ENCODE measurements at regions not wholly inside any gene's neighbourhood (a gene's known extent, or its start where the extent isn't known, plus 50 kb on each side); places are given as distances from the start of the nearest gene placed in this dataset.

DNA sequence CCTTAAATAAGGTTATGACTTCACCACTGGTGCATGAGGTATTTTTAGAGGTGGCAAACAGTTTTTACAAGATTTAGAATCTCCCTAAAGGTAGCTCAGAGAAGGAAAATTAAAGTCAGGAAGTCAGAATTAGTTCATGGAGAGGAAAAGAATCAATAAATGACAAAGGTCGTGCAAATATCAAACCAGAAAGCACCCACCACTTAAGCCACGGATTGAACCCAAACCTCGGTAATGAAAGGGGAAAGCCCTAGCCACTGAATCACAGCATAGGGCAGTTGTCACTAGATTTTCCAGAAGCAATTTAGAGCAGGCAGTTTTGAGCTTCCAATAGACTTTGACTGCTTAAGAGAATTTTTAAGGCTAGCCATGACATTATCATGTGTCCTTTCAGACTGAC lies 1590.4 kb downstream of the SLITRK1 start:
- H3K27ac ChIP-seq: no peak overlapping the region
- TF ChIP-seq, protein P1, sequence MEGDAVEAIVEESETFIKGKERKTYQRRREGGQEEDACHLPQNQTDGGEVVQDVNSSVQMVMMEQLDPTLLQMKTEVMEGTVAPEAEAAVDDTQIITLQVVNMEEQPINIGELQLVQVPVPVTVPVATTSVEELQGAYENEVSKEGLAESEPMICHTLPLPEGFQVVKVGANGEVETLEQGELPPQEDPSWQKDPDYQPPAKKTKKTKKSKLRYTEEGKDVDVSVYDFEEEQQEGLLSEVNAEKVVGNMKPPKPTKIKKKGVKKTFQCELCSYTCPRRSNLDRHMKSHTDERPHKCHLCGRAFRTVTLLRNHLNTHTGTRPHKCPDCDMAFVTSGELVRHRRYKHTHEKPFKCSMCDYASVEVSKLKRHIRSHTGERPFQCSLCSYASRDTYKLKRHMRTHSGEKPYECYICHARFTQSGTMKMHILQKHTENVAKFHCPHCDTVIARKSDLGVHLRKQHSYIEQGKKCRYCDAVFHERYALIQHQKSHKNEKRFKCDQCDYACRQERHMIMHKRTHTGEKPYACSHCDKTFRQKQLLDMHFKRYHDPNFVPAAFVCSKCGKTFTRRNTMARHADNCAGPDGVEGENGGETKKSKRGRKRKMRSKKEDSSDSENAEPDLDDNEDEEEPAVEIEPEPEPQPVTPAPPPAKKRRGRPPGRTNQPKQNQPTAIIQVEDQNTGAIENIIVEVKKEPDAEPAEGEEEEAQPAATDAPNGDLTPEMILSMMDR (conservative IDR thresholded peaks at IDR 0.05): no peak
- no peak for TF ChIP-seq ZFX (IDR thresholded peaks at IDR 0.05)

DNA sequence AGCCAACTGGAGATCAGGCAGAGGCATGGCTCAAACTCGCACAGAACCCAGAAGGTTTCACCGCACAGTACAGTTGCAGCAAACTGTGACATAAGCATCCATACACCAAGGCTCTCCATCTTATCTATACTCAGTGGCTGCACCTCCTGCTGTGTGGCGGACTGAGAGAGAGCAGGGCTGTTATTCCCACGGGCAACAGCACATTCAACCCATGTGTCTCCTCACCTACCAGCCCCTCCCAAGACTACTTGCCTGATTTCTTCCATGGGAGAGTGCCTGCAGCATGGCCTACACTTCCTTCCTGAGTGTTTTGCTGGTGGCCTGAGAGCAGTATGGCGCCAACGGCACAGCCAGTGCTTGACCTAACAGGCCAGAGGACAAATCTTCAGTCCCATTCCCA lies 1606.6 kb downstream of the SLITRK1 start:
- TF ChIP-seq ZFX (IDR thresholded peaks at IDR 0.05): no peak
- TF ChIP-seq, protein P1 (conservative IDR thresholded peaks at IDR 0.05): no peak
- no peak overlapping the region for H3K27ac ChIP-seq

DNA sequence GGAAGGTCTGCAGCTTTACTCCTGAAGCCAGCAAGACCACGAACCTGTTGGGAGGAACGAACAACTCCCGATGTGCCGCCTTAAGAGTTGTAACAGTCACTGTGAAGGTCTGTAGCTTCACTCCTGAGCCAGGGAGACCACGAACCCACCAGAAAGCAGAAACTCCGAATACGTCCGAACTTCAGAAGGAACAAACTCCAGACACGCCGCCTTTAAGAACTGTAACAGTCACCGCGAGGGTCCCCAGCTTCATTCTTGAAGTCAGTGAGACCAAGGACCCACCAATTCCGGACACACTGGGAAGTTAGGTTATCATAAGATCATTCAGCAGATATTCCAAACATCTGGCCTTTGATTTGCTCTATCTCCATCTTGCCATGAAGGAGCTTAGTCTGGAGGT lies 1623.0 kb downstream of the SLITRK1 start:
- TF ChIP-seq ZFX (IDR thresholded peaks at IDR 0.05): no peak
- TF ChIP-seq, protein P1 (conservative IDR thresholded peaks at IDR 0.05): no peak
- no peak overlapping the region for H3K27ac ChIP-seq

DNA sequence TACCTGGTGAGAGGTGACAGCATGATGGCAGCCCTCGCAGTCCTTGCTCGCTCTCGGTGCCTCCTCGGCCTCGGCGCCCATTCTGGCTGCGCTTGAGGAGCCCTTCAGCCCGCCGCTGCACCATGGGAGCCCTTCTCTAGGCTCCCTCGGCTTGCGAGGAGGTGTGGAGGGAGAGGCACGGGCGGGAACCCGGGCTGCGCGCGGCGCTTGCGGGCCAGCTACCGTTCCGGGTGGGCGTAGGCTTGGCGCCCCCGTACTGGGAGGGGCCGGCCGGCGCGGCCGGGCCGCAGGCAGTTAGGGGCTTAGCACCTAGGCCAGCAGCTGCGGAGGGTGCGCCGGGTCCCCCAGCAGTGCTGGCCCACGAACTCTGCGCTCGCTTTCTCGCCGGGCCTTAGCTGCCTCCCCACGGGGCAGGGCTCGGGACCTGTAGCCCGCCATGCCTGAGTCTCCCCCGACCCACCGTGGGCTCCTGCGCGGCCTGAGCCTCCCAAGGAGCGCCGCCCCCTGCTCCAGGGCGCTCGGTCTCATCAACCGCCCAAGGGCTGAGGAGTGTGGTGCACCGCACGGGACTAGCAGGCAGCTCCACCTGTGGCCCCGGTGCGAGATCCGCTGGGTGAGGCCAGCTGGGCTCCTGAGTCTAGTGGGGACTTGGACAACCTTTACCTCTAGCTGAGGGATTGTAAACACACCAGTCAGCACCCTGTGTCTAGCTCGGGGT lies 1624.3 kb downstream of the SLITRK1 start:
- no peak for TF ChIP-seq ZFX (IDR thresholded peaks at IDR 0.05)
- TF ChIP-seq, protein P1 (conservative IDR thresholded peaks at IDR 0.05): no peak
- H3K27ac ChIP-seq: no peak overlapping the region

DNA sequence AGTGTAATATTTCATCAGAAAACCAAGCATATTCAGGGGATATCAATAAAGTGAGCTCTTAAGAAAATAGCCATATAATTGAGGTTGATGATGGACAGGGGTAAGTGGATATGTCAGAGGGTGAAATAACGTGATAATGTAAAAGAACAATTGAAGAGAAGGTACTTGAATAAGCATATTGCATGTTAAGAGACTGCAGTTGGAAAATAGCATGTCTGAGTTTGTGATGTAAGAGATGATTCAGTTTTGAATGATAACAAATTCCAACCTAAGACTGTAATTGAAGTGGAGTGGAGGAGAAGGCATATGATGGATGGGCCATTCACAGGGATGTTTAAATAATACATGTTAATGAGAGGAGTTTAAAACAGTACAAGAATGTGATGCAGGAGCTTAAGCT lies 1633.5 kb downstream of the SLITRK1 start:
- TF ChIP-seq ZFX (IDR thresholded peaks at IDR 0.05): no peak
- no peak overlapping the region for H3K27ac ChIP-seq

DNA sequence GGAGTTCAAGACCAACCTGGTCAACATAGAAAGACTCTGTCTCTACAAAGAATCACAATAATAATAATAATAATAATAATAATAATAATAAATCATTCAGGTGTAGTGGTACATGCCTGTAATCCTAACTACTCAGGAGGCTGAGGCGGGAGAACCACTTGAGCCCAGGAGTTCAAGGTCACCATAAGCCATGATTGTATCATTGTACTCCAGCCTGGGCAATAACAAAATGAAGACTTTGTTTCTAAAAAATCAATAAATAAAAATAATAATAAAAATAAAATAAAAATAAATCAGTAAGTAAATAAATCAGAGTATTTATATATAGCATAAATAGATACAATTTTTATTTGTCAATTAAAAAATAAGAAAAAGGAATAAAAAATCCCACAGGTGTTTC lies 1636.4 kb downstream of the SLITRK1 start:
- no peak for TF ChIP-seq ZFX (IDR thresholded peaks at IDR 0.05)
- TF ChIP-seq, protein P1 (conservative IDR thresholded peaks at IDR 0.05): no peak
- H3K27ac ChIP-seq: no peak overlapping the region

DNA sequence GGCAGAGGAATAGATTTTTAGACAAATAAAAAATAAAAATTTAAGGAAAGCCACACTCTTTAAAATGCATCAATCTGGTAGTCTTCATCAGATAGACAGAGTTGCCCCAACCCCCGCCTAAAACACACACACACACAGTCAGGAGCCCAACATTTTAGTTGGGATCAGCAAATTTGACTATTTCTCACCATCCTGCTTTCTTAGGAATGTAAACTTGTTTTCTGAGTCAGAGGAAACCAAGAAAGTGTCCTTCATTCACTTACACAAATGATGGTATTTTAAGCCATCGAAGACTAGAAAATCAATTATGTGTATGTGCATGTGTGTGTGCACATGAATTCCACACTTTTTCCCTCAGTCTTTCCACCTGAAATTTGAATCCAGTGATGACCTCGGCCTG lies 1657.5 kb downstream of the SLITRK1 start:
- H3K27ac ChIP-seq: no peak overlapping the region
- no peak for TF ChIP-seq ZFX (IDR thresholded peaks at IDR 0.05)
- TF ChIP-seq, protein P1 (conservative IDR thresholded peaks at IDR 0.05): no peak

DNA sequence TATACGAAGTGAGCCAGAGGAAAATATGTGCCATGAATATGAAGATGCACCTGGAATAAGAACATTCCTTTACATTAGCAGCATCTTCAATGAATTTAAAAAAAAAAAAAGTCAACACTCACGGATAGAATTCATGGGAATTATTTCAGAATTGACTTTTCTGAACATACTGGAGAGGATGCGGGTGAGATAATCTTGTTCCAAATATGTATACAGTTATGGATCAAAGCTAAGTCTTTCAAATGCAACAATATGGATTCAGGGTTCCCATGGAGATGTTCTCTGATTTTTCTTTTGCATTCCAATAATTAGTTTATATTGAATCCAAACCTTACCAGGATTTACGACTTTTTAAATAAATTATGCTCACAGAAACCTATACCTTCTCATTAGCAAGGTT lies 1660.7 kb downstream of the SLITRK1 start:
- no peak overlapping the region for H3K27ac ChIP-seq
- no peak for TF ChIP-seq ZFX (IDR thresholded peaks at IDR 0.05)
- TF ChIP-seq, protein P1 (conservative IDR thresholded peaks at IDR 0.05): no peak
